Mesothelial cell of epicardium (in vitro differentiated cells): ENCODE measurements at regions not wholly inside any gene's neighbourhood (a gene's known extent, or its start where the extent isn't known, plus 50 kb on each side); places are given as distances from the start of the nearest gene placed in this dataset.

Source experiments
- DNase-seq, 2 experiments: peaks; one replicate each; pipeline ENCODE4 v3.0.0; 2021; ENCODE audit warnings: low spot score in 2 of 2; ENCODE audit not compliant: unreplicated experiment in 2 of 2
- H3K27ac Mint-ChIP-seq: 2 replicates; pipeline ENCODE4 v1.8.0; 2021; ENCODE audit warnings: mixed read lengths
- H3K27me3 Mint-ChIP-seq: 2 replicates; pipeline ENCODE4 v1.8.0; 2021; ENCODE audit warnings: low read depth, mixed read lengths
- H3K36me3 Mint-ChIP-seq: 2 replicates; pipeline ENCODE4 v1.8.0; 2021; ENCODE audit warnings: mixed read lengths
- H3K4me1 Mint-ChIP-seq: 2 replicates; pipeline ENCODE4 v1.8.0; 2021; ENCODE audit warnings: mixed read lengths
- H3K4me3 Mint-ChIP-seq: 2 replicates; pipeline ENCODE4 v1.8.0; 2021; ENCODE audit warnings: mild to moderate bottlenecking, moderate library complexity, mixed read lengths
- H3K9me3 Mint-ChIP-seq: 2 replicates; pipeline ENCODE4 v1.8.0; 2021; ENCODE audit warnings: mixed read lengths
- CTCF ChIP-seq: fragments of 200-600 bp; sonication (generic); IDR thresholded peaks from one replicate; pipeline ENCODE4 v1.5.0; 2021; ENCODE audit warnings: antibody characterized with exemption; ENCODE audit not compliant: unreplicated experiment

- no peak for TF ChIP-seq CTCF
- no peak overlapping the region for H3K4me3 Mint-ChIP-seq
- H3K36me3 Mint-ChIP-seq = no peaks in the 10 kb centered on the region
- peaks cover 8% of the 10 kb centered on the region for H3K4me1 Mint-ChIP-seq
- H3K27ac Mint-ChIP-seq = no peak overlapping the region
- peaks cover 17% of the 10 kb centered on the region for H3K27me3 Mint-ChIP-seq
- no peak for DNase-seq
- no peaks in the 10 kb centered on the region for H3K9me3 Mint-ChIP-seq
Measured at GRCh38 chr11:45052361-45052760, 94.1 kb upstream of the PRDM11 start.

DNA sequence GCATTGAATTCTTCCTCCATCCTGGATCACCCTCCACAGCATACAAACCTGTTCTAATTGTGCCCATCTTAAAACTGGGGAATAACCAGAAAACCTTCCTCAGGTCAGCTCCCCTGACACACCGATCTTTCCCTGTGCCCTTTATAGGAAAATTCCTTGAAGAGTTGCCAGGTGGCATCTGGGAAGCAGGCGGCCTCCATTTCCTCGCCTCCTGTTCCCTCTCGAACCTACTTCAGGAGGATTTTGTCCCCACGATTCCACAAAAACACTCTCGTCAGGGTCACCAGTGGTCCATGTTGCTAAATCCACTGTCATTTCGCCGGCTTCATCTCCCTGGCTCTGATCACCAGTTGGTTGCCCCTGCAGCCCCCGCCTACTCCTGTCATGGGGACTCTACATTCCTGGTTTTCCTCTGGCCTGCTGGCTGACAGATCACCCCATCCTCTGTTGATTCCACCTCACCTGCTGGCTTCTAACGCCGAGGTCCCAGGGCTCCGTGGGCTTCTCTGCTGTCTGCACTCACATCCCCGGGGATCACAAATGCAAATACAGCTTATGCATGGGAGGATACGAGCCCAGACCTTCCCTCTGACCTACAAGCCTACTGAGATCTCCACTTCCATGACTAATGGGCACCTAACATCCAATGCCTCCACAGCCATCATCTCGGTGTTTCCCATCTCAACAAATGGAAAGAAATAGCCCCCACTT, 92.5 kb upstream of the PRDM11 start:
- Mint-ChIP-seq H3K27ac (no peak overlapping the region), H3K9me3 (no peaks in the 10 kb centered on the region), H3K36me3 (no peaks in the 10 kb centered on the region)

GRCh38 chr11:45054956-45055355, 91.5 kb upstream of the PRDM11 start:
- Mint-ChIP-seq H3K9me3 (no peaks in the 10 kb centered on the region), H3K4me3 (no peak overlapping the region), H3K36me3 (no peaks in the 10 kb centered on the region), H3K27ac (no peak overlapping the region), H3K27me3 (peaks cover 17% of the 10 kb centered on the region), H3K4me1 (peaks cover 7% of the 10 kb centered on the region)
- no peak for TF ChIP-seq CTCF
- no peak for DNase-seq

More for the DNA sequence above, 92.5 kb upstream of the PRDM11 start:
- Mint-ChIP-seq H3K4me1 (peaks cover 12% of the 10 kb centered on the region), H3K27me3 (peaks cover 17% of the 10 kb centered on the region), H3K4me3 (no peak overlapping the region)
- TF ChIP-seq CTCF = no peak
- no peak for DNase-seq

- Mint-ChIP-seq H3K27me3 (peaks cover 14% of the 10 kb centered on the region), H3K36me3 (no peaks in the 10 kb centered on the region), H3K4me1 (peaks cover 7% of the 10 kb centered on the region), H3K4me3 (no peak overlapping the region), H3K9me3 (no peaks in the 10 kb centered on the region), H3K27ac (no peak overlapping the region)
- no peak for TF ChIP-seq CTCF
- no peak for DNase-seq
Measured at GRCh38 chr11:45056529-45056928, 89.9 kb upstream of the PRDM11 start.

- Mint-ChIP-seq H3K4me1 (peaks cover 7% of the 10 kb centered on the region), H3K27ac (no peak overlapping the region)
Measured at GRCh38 chr11:45057938-45058646, 88.3 kb upstream of the PRDM11 start.

More at GRCh38 chr11:45057938-45058646, 88.3 kb upstream of the PRDM11 start:
- Mint-ChIP-seq H3K27me3 (peaks cover 12% of the 10 kb centered on the region), H3K9me3 (peaks cover 3% of the 10 kb centered on the region), H3K36me3 (no peaks in the 10 kb centered on the region), H3K4me3 (no peak overlapping the region)
- no peak for TF ChIP-seq CTCF
- DNase-seq = no peak
